ENCODE measurements at regions not wholly inside any gene's neighbourhood (a gene's known extent, or its start where the extent isn't known, plus 50 kb on each side); places are given as distances from the start of the nearest gene placed in this dataset.
A peak's percentile ranks its signal among the peaks of the same experiment; 100 is the strongest.

DNA sequence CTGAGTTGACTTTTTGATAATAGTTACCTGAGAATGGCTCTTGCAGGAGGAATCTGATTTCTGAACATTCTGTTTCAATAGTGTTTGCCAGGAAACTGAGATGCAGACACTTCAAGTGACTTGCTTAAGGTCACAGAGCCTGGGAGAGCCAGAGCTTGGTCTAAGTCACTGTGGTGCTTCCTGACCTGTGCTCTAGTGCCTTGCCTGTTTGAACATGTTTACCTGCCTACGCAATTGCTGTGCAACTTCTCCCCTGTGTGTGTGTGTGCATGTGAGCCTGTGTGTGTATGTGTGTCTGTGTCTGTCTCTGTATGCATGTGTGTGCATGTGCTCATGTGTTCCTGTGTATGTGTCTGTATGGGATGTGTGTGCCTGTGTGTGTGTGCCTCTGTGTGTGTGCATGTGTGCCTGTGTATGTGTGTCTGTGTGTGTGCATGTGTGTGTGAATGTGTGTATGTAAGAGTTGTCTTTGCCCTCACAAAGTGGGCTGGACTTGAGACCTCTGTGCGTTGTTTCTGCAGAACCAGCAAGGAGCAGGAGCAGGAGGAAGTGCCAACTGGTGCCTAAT lies 185.8 kb downstream of the GADD45G start:
- DNase-seq (ENCODE audit: low spot score in 2 of 2): peak in 1 of 2 donors; percentile 36
- WGBS: 80% methylated on average over 1 of the region's 2 CpGs
- no peak for TF ChIP-seq CTCF (IDR thresholded peaks at IDR 0.05)
- TF ChIP-seq POLR2AphosphoS5 (IDR thresholded peaks at IDR 0.05): no peak
- TF ChIP-seq EP300 (IDR thresholded peaks at IDR 0.05): no peak
- TF ChIP-seq POLR2A (IDR thresholded peaks at IDR 0.05): no peak

GRCh38 chr9:89791754-89792153 lies 186.9 kb downstream of the GADD45G start:
- no peaks in the 10 kb centered on the region for H3K27me3 ChIP-seq
- peaks cover 14% of the 10 kb centered on the region for H3K4me1 ChIP-seq
- no peaks in the 10 kb centered on the region for H3K9me3 ChIP-seq
- H3K4me3 ChIP-seq: no peak overlapping the region
- no peaks in the 10 kb centered on the region for H3K36me3 ChIP-seq
- TF ChIP-seq EP300 (IDR thresholded peaks at IDR 0.05): no peak
- TF ChIP-seq POLR2AphosphoS5 (IDR thresholded peaks at IDR 0.05): no peak
- TF ChIP-seq CTCF (IDR thresholded peaks at IDR 0.05): no peak
- TF ChIP-seq POLR2A (IDR thresholded peaks at IDR 0.05): no peak
- 65% methylated on average over 8 of the region's 8 CpGs for WGBS
- peak in 1 of 2 donors; percentile 49 for DNase-seq (ENCODE audit: low spot score in 2 of 2)
- H3K27ac ChIP-seq: no peak overlapping the region

More for the DNA sequence above, 185.8 kb downstream of the GADD45G start:
- Histone ChIP-seq H3K4me3 (no peak overlapping the region), H3K36me3 (no peaks in the 10 kb centered on the region), H3K9me3 (no peaks in the 10 kb centered on the region), H3K27ac (no peak overlapping the region), H3K27me3 (no peaks in the 10 kb centered on the region), H3K4me1 (peaks cover 19% of the 10 kb centered on the region)

DNA sequence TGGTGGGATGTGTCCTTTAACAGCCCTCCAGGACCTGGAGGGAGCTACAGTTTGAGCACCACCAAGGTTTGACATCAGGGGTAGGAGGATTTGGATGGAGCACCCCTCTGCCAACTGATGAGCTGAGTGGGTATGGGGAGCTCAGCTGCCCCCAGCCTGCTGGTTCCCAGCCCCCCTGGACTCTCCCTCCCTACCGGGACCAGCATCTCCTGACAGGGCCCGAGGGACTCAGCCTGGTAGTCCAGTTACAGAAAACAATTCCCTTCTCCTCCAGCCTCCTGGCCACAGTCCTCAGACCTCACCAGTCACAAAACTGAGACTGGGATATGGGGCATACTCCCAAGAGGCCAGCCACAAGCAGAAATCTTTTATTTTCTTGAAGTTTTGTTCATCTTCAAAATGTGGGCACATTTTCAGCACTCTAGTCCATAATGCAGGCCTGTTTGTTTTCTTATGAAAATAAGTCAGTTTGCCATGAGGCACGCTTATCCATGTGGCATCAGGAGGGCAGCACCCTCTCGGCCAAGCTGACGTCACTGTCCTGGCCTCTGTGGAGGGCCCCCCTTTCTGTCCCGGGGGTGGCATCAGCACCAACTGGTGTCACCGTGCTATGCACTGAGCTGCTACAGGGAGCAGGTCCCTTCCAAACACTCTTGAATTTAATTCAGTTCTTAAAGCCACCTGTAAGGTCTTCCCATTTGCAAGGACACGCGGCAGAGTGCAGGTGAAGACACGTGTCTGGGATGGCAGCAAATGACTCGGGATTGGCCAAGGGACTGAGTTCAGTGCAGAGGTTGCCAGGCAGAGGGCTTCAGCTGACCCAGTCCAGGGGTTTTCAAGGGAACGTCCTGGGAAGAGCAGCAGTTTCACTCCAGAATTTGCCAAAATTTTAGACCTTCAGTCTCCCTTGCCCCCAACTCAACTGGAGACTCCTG lies 187.6 kb downstream of the GADD45G start:
- H3K4me1 ChIP-seq: peaks cover 14% of the 10 kb centered on the region
- TF ChIP-seq POLR2AphosphoS5 (IDR thresholded peaks at IDR 0.05) (no peak), CTCF (IDR thresholded peaks at IDR 0.05) (no peak), POLR2A (IDR thresholded peaks at IDR 0.05) (no peak), EP300 (IDR thresholded peaks at IDR 0.05) (no peak)
- peak; percentile 39 to 54 for DNase-seq (ENCODE audit: low spot score in 2 of 2)
- WGBS: 76% methylated on average over 12 of the region's 12 CpGs
- no peak overlapping the region for H3K27ac ChIP-seq
- no peak overlapping the region for H3K4me3 ChIP-seq
- H3K9me3 ChIP-seq: no peaks in the 10 kb centered on the region
- H3K36me3 ChIP-seq: no peaks in the 10 kb centered on the region
- no peaks in the 10 kb centered on the region for H3K27me3 ChIP-seq

- peak in 1 of 2 donors; percentile 21 for DNase-seq (ENCODE audit: low spot score in 2 of 2)
- 96% methylated on average over 4 of the region's 5 CpGs for WGBS
- no peaks in the 10 kb centered on the region for H3K27me3 ChIP-seq
Observed at GRCh38 chr9:89793124-89793495, 188.3 kb downstream of the GADD45G start.

GRCh38 chr9:89793551-89793950 lies 188.7 kb downstream of the GADD45G start:
- DNase-seq (ENCODE audit: low spot score in 2 of 2): peak in 1 of 2 donors; percentile 30
- no peak for TF ChIP-seq CTCF (IDR thresholded peaks at IDR 0.05)
- TF ChIP-seq POLR2AphosphoS5 (IDR thresholded peaks at IDR 0.05): no peak
- TF ChIP-seq POLR2A (IDR thresholded peaks at IDR 0.05): no peak
- TF ChIP-seq EP300 (IDR thresholded peaks at IDR 0.05): no peak
- Histone ChIP-seq H3K36me3 (no peaks in the 10 kb centered on the region), H3K27ac (no peak overlapping the region), H3K4me3 (no peak overlapping the region), H3K4me1 (peaks cover 22% of the 10 kb centered on the region), H3K27me3 (no peaks in the 10 kb centered on the region), H3K9me3 (no peaks in the 10 kb centered on the region)
- WGBS: 83% methylated on average over 7 of the region's 7 CpGs

More at GRCh38 chr9:89793124-89793495, 188.3 kb downstream of the GADD45G start:
- no peaks in the 10 kb centered on the region for H3K36me3 ChIP-seq
- H3K4me3 ChIP-seq: no peak overlapping the region
- peaks cover 17% of the 10 kb centered on the region for H3K4me1 ChIP-seq
- TF ChIP-seq POLR2AphosphoS5 (IDR thresholded peaks at IDR 0.05) (no peak), EP300 (IDR thresholded peaks at IDR 0.05) (no peak)
- no peak overlapping the region for H3K27ac ChIP-seq
- no peaks in the 10 kb centered on the region for H3K9me3 ChIP-seq

Measured in suprapubic skin (tissue), 4 donors.